Transverse colon (tissue), 3 donors: ENCODE measurements at regions not wholly inside any gene's neighbourhood (a gene's known extent, or its start where the extent isn't known, plus 50 kb on each side); places are given as distances from the start of the nearest gene placed in this dataset.

ENCODE experiments used
- EP300 ChIP-seq: sonication (generic); formaldehyde crosslinking; IDR thresholded peaks from one replicate; pipeline ENCODE4 v1.6.1; 2017; ENCODE audit warnings: antibody characterized with exemption, low read depth
- POLR2AphosphoS5 ChIP-seq, 3 donors: sonication (generic); formaldehyde crosslinking; IDR thresholded peaks; one replicate each; pipeline ENCODE4 v1.6.1; 2016; ENCODE audit warnings: antibody characterized with exemption in 3 of 3

GRCh38 chr11:77529685-77530084 lies 55.8 kb upstream of the PAK1 start:
- no peak for TF ChIP-seq EP300
- no peak for TF ChIP-seq POLR2AphosphoS5 (IDR thresholded peaks at IDR 0.05)
